ENCODE measurements at regions not wholly inside any gene's neighbourhood (a gene's known extent, or its start where the extent isn't known, plus 50 kb on each side); places are given as distances from the start of the nearest gene placed in this dataset.
"Not testable (repeated sequence)": the region's sequence is repeated elsewhere in the genome, so short reads cannot be mapped to it uniquely, and the experiment has no call there.

DNA sequence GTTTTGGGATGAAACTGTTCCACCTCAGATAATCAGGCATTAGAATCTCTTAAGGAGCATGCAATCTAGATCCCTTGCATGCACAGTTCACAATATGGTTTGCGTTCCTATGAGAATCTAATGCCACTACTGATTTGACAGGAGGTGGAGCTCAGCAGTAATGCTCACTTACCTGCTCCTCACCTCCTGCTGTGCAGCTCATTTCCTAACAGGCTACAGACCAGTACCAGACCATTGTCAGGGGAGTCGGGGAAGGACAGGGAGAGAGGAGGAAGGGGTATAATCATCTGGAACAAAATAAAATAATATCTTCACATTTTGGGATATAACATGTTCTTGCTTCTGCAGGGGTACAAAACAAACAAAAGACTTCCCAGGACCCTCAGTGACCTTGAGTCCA, 532.0 kb upstream of the FSHR start:
- no peak for DNase-seq (ENCODE audit: low read depth in 3 of 3)

DNA sequence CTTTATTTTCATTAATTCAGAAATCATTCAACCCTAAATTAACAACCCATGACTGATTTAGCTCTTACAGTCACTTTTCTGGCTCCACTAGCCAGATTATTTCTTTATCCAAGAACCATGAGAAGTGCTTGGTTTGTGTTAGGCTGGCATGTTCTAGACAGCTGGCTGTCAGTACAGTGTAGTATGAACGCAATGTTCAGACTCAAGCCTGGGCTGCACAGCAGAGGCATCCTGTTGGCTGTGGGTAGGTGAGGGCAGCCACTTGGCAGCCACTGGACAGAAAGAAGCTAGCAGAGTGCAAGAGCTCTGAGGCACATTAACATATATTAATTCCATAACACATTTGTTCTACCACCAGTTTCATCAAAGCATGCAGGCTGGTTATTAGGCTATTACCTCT, 522.9 kb upstream of the FSHR start:
- DNase-seq (ENCODE audit: low read depth in 3 of 3), result no peak

DNA sequence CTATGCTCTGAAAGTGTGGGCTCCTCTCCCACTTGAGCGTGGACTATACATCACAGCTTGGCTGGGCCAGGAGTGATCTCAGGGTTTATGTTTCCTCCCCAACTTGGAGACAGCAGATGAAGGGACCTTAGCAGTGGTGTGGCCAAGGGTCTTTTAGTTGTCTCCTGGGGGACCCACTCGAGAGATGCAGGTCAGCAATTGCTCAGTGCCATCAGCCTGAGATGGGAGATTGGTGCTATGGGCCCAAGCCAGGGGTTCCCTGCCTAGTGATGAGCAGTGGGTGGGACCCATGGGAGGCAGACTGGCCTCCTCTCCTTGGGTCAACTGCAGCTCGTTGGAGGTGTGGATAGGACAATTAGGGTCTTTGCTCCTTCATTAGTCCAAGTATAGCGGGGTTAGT, 510.5 kb upstream of the FSHR start:
- no peak for DNase-seq (ENCODE audit: low read depth in 3 of 3)

DNA sequence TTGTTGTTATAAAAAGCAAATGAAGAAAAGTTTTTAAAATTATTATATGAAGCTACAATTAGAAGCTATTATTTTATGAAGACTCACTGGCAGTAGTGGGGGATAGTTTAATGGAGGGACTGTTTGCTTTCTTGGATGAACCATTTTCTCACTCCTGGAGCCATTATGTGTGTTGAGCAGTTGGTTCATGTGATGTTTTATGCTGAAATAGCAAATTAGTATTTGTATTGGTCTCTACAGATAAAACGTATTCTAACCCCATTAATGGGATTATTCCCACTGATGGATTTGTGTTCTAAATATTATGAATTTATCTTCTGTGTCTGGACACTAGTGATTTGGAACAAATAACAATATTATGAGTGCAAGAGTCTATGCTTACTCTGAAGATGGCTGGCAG, 507.5 kb upstream of the FSHR start:
- DNase-seq (ENCODE audit: low read depth in 3 of 3), result no peak

DNA sequence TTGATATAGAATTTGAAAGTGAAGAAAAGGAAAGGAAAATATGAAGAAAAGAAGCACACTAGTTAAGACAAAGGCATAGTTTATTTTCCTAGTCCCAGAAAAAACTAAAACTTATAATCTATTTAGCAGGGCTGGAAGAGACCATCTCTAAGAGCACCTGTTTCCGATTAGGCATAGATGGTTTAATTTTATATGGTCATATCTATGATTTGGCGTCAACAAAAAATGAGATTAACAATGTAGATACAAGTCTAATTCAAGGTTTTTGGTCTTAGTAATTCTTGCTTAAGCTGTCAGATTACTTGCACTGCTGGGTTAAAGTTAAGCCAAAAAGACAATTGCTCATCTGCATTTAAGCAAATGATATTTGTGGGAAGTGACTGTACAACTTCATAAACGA, 502.5 kb upstream of the FSHR start:
- DNase-seq (ENCODE audit: low read depth in 3 of 3), result no peak

DNA sequence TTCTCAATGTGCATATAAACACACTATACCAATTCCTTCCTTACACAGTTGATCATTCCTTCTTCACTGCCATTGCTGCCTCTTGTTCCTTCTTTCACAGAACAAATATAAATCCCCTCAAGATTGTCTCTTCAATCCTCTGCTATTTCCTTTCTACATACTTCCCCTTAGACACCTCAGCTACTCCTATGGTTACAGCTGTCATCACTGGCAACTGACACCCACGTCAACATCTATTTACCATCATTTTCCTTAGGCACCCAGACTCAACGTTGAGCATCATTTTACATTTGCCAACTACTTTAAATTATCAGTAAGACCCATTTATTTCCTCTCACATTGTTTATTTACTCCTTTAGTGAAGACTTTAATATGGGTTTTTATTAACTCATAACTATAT, 488.8 kb upstream of the FSHR start:
- DNase-seq (ENCODE audit: low read depth in 3 of 3), result no peak

DNA sequence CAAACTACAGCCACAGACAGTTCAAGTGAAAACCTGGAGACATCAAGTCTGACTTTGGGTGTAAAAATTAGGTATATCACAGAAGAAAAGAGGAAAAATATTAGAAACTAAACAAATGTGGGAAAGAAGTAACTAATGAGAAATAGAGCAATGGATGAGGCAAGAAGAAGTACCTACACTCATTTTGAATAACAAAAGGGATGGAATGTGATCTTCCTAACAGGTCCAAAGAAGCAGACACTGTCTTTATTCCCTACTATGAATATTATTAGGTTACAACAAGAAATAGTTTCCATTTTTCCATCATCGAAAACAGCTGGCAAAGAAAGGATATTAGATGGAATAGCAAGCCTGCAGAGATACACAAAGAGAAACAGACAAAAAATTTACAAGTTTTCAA, 486.3 kb upstream of the FSHR start:
- DNase-seq (ENCODE audit: low read depth in 3 of 3), result no peak

DNA sequence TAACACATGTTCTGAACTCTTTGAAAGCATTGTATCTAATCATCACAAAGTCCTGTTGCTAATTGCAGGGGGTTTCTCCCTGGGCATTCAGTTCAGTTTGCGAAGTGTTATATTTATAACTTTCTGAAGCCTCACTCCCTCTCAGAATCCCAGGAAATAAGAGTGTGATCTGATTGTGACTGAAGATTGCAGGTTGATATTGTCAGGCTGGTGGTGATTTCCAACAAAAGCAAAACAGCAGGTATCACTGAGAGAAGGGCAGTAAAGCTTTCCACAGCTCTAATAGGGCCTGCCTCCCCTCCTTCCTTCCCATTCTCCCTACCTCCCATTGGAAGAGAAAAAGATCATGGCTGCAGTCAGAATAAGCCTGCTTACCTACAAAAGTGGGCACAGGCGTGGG, 466.7 kb upstream of the FSHR start:
- no peak for DNase-seq (ENCODE audit: low read depth in 3 of 3)

DNA sequence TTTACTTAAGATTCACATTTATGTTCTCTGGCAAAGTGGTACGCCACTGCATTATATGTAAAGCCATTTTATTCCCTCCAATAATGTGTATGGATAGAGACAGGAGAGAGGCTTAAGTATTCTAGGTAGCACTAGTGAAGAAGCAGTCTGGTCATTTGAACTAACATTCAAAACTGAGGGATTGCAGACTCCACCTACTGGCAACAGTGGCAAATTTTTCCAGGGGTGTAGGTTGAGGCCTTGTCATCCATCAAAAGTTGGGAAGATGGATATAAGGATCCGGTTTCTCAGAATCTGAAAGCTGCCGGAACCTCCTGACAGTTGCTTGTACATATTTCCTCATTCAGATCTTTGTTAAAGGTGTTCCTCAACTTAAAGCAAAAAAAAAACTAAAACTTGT, 465.5 kb upstream of the FSHR start:
- DNase-seq (ENCODE audit: low read depth in 3 of 3), result no peak

DNA sequence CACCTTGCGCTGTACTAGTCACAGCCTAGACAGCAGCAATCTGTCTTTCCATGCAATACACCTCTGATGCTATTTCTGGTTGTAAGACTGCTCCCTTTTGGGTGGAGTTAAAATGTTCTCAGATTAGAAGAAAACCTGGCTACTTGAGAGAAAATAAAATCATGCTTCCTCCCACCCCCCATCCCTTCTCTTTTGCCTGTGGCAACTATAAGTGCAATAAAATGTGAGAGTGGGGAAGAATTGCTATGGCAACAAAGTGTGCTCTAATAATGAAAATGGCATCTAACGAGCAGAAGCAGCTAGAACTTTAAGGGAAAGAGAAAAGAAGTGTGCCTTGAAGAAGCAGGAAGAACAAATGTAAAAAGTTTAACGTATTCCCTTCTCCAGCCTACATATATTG, 464.2 kb upstream of the FSHR start:
- DNase-seq (ENCODE audit: low read depth in 3 of 3), result no peak

DNA sequence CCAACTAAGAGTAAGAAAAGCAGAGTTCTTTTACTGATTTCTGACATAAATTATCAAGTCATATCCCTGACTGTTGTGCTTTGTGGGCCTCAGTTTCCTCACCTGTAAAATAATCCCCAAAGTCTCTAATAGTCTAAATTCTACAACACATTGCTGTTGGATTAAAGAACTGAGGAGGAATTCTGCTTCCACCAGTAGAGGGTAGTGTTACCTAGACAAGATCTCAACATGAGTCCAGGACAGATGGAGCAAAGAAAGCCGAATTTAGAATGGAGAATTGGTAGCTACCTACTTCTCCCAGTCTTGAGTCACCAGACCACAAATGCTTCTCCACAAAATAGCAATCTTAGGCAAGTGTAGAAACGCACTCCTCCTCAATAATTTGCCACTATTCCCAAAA, 462.5 kb upstream of the FSHR start:
- no peak for DNase-seq (ENCODE audit: low read depth in 3 of 3)

DNA sequence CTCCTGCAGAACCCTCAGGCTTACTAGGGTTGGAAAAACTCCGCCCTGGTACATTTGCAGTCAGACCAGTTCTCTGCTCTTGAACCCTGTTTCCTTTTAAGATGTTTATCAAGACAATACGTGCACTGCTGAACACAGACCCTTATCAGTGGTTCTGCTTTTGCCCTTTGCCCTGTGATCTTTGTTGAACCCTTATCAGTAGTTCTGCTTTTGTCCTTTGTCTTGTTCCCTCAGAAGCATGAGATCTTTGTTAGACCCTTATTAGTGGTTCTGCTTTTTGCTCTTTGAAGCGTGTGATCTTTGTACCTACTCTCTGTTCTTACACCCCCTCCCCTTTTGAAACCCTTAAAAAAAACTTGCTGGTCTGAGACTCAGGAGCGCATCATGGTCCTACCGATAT, 457.5 kb upstream of the FSHR start:
- DNase-seq (ENCODE audit: low read depth in 3 of 3), result not testable (repeated sequence)

DNA sequence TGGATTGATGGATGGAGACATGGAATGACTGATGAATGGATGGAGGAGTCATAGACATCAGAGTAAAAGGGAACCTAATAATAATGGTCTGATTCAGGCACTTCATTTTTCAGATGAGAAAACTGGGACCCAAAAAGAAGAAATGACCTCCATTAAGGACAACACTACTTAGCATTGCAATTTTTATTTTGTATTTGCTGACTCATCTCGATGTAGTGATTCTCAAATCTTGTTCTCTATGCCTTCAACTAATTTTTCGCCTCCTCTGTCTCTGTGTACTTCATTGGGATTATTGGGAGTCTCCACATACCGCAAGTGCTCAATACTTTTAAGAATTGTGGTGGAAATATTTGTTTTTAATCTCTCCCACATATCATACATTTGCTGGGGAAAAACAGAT, 446.2 kb upstream of the FSHR start:
- DNase-seq (ENCODE audit: low read depth in 3 of 3), result no peak

DNA sequence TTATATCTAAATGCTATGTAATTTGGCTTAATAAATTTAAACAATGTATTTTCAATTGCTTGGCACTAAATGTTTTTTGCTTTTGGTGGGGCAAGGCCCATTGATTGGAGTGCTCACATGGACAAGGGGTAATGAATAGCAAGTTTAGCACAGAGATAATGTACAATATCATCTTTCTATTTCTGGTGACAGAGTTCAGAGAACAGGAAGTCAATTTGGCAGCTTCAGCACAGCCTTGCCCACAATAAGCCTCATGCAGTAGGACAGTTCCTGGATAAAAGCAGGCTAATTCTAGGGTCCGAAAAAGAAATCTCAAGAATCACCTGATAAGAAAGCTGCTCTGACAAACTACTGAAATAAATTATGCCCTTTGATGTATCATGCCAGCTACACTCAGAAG, 443.9 kb upstream of the FSHR start:
- no peak for DNase-seq (ENCODE audit: low read depth in 3 of 3)

DNA sequence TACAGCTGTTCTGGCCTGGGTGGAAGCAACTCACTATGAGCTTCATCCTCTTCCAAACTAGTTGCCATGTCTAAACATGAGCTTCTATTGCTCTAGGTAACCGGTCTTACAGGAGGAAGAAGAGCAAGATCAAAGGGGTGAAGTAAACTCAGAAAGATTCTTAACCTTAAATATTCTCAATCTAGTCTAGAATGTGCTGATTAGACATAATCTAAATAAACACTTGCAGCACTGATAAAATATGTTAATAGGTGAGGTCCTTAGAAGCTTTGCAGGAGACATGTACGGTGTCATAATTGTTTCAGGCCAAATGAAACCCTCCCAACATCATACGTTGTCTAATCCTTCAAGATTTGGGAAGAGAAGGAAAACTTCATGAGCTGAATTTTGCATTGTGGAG, 431.6 kb upstream of the FSHR start:
- no peak for DNase-seq (ENCODE audit: low read depth in 3 of 3)

DNA sequence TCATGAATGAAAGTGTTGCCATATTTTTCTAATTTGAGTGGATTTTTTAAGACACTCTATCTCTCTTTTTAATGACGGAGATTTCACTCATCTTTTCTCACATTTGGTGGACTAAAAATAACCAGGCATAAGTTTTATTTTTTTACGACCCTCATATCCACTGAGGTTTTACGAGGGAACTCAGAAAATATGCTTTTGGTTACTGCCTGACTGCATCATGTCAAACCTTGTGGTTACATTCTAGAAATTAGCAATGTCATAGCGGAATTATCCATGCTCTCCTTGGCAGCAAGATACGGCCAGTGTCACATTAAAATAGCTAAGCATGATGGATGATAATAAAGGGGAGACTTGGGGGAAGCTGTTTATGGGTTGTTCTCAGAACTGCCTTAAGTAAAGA, 428.6 kb upstream of the FSHR start:
- DNase-seq (ENCODE audit: low read depth in 3 of 3), result no peak

DNA sequence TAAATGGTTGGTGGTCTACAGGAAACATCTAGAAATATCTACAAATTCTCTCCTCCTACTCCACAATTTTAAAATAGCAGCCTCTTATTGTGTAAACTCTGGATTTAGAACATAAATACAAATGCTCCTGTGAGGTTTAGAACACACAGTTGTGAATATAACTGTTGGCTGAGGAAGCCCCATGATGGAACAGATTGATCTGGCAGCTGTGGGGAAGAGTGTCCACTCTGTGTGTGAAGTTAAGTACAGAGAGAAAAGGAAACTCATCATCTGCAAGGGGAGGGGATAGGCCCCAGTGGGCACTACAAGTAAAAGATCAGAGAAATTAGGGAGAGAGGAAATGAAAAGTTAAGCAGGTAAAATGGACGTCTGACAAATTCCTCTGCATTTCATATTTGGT, 422.7 kb upstream of the FSHR start:
- DNase-seq (ENCODE audit: low read depth in 3 of 3), result no peak

DNA sequence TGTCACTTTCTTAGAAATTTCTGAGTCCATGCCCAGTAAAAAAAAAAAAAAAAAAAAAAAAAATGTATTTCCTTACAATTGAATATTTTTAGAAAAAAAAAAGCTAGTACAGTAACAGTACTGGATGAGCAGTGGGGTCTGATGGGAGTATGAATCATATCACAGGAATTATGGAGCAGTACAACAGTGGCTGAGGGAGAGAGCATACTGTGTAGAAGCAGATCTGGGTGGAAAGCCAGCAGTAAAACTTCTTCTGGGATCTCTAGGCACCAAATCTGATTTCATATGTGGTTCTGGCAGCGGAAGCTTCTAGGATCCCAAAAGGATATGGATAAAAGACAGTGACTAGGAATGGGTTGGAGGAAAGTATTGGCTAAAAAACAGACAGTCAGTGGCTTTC, 414.9 kb upstream of the FSHR start:
- DNase-seq (ENCODE audit: low read depth in 3 of 3), result no peak

DNA sequence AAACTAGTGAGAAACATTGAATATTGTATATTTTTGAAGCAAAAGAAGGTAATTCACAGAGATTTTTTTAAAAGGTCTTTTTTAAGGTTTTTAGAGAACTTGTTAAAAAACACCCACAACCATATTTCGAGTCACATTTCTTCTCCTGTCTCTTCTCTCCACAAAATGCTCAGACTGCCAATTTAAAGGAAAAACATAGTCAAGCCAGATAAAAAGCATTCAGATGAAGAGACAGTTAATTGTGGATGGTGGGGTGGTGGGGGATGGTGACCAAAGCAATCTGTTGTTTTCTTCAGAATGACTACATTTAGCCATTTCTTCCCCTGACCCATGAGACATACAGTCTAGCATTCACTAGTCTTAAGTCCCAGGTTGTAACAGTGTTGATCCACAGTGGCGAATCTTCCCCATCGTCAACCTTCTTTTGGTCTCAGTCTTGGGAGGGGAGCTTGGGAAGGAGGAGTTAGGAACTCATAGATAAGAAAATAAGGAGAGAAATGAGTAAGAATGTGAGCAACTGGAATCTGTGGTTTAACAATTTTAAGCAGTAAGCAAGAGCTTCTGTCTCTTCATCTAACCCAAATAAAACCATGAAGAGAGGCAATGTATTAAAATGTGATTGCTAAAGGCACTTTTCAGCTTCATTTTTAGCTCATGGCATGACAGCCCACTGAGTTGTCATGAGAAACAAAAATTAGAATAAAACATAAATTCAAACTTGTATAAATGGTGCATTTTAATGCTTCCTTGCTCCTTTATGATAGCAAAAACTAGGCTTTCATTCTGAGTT, 413.7 kb upstream of the FSHR start:
- no peak for DNase-seq (ENCODE audit: low read depth in 3 of 3)

DNA sequence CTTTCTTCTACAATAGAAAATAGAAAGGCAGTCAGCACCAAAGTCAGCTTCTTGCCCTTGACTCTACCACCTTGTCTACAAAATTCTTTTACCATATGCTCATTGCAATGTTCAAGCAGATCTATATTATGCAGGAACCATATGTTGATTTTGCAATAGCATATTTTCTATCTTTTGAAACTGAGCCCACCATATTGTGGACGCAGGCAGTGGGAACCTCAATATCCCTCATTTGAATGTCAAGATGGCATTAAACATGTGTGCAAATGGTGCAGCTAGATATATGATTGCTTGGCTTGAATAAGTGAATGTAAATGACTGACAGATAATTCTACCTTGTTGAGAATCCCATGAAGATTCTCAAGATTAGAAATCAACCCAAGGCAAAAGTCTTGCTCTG, 412.7 kb upstream of the FSHR start:
- DNase-seq (ENCODE audit: low read depth in 3 of 3), result no peak

DNA sequence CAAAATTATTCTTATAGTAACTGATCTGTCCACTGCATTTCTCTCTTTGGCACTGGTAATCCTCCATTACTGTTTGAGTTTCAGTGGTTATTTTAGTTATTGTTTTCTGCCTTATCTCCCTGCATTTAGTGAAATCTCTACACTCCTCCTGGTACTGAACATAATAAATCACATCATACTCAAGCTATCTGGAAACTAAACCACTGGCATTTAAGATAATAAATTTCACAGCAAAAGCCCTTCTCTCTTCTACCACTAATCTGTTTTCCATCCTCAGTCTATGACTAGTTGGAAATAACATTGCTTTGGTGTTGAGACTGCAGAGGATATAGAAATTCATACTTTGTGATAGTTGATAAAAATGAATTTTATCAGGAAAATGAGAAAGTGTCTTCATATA, 399.3 kb upstream of the FSHR start:
- DNase-seq (ENCODE audit: low read depth in 3 of 3), result no peak

DNA sequence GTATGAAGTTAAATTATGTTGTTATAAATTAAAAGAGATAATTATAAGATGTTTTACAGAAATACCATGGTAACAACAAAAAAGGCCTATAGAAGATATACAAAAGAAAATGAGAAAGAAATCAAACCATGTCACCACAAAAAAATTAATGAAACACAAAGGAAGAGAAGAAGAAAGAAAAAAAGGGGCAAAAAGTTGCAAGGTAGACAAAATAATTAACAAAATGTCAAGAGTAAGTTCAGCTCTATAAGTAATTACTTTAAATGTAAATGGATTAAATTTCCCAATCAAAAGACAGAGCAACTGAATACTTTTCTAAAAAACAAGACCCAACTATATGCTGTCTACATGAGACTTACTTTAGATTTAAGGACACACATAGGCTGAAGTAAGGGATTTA, 378.4 kb upstream of the FSHR start:
- DNase-seq (ENCODE audit: low read depth in 3 of 3), result no peak

DNA sequence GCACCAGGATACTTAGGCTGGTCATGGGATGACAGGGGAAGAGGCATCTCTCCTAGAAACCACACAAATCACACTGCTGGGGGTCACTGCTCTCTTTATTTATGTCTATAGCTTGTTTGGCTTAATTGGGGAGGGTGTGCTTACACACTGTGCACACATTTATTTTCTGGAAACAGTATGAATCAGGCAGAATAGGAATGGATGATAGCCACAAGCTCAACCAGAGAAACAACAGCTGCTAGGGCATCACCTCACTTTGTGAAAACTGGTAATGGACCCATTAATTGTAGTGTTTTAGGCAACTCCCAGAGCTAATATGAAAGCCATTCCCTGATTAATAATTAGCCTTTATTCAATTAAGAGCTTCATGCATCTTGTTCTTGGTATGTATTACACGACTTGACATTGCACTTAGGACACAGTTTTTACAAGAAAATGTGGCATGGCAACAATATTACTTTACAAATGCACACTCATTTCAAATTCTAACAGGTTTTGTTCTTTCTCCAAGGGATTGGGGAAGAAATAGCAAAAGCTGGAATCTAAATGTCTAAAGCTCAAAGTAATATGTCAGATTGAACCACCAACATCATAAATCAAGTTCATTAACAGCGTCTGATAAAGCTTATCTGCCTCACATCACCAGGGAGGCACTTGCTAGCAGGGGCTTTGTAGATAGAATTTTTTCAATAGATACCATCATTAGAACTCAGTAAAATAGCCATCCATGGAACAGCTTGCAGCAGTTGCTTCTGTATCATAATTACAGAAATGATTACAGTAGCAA, 361.9 kb upstream of the FSHR start:
- no peak for DNase-seq (ENCODE audit: low read depth in 3 of 3)

DNA sequence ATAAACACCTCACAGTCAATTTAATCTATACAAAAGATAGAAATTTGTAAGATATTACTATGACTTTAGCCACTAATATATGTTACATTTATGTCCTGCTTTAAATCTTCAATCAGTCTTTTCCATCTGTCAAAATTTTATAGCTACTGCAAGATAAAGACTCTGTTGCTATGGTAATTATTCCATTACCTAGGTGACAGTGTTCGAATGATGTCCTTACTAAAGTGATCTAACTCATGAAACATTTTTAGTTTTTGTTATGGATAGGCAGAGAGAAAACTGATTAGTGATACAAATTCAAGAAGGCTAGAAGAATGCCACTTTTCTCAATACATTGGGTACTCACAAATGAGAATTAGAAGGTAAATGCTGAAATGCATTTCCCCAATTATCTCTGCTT, 359.9 kb upstream of the FSHR start:
- no peak for DNase-seq (ENCODE audit: low read depth in 3 of 3)
